CD4-positive, alpha-beta T cell treated with Interleukin-10 for 1 hour (primary cell): ENCODE measurements at regions not wholly inside any gene's neighbourhood (a gene's known extent, or its start where the extent isn't known, plus 50 kb on each side); places are given as distances from the start of the nearest gene placed in this dataset.

Source experiments
- DNase-seq: peaks from one replicate; pipeline ENCODE4 v3.0.0-alpha.2; 2020

DNA sequence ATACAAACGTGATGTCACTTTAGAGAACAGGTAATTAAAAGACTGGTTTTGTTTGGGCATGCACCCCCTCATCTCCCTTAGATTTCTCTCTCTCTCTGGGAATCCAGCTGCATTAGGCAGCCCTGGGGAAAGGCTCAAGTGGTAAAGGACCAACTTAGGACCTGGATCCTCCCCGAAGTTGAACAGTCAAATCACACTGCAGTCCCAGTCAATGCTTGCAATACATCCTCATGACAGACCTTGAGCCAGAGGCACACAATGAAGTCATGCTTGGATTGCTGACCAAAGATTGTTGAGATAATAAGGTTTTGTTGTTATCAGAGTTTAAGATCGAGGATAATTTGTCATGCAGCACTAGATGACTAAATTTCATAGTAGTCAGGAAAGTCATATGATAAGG is 1285.8 kb upstream of the NCAM2 start:
- DNase-seq: no peak

GRCh38 chr21:19713313-19713712 is 1284.9 kb upstream of the NCAM2 start:
- no peak for DNase-seq

GRCh38 chr21:19724081-19724480 is 1274.1 kb upstream of the NCAM2 start:
- no peak for DNase-seq

GRCh38 chr21:19731251-19731650 is 1267.0 kb upstream of the NCAM2 start:
- no peak for DNase-seq

- DNase-seq: no peak
These were observed 1238.4 kb upstream of the NCAM2 start for GRCh38 chr21:19759836-19760235.

DNA sequence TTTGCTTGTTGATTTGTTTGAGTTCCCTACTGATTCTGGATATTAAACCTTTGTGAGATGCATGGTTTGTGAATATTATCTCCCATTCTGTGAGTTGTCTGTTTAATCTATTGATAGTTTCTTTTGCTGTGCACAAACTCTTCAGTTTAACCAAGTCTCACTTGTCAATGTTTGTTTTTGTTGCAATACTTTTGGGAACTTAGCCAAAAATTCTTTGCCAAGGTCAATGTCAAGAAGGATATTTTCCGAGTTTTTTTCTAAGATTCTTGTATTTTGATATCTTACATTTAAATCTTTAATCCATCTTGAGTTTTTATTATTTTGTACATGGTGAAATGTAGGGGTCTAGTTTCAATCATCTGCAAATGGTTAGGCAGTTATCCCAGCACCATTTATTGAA is 1230.7 kb upstream of the NCAM2 start:
- DNase-seq: no peak

DNA sequence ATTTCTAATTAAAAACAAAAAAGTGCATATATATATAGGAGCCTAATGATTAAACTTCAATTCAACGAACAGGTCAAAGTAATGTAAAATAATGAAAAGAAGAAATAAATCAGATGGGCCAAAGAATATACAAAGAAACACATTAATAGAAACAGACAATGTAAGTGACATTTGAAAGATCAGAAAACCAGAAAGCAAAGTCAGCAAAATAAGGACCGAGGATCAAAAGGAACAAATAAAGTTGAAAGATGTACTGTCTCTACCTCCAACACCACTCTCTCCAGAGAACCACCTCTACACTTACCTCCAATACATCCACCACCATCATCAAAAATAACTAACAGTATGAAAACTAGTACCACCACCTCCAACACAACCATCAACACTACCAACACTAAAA is 1226.3 kb upstream of the NCAM2 start:
- DNase-seq: no peak

GRCh38 chr21:19776076-19776475 is 1222.1 kb upstream of the NCAM2 start:
- DNase-seq: no peak

DNA sequence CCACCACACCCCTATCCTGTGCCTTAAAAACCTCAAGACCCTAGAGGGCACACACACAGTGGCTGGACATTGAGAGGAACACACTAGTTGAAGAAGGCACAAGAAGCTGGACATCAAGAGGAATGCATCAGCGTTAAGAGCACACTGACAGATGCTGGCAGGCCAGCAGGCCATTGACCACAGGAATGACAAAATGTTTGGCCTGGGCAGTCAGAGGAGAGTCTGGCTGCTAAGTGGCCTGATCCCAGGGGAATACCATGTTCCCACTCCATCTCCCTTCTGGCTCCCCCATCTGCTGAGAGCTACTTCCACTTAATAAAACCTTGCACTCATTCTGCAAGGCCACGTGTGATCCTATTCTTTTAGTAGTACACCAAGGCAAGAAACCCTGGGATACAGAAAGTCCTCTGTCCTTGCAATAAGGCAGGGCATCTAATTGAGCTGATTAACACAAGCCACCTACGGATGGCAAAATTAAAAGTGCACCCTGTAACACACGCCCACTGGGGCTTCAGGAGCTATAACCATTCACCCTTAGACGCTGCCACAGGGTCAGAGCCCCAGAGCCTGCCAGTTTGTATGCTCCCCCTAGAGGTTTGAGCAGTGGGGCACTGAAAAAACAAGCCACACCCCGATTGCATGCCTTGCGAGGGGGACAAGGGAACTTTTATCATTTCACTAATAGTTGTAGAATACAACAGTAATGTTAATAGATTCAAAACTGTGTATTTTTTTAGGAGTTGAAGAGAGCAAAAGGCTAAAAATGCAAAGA is 1216.1 kb upstream of the NCAM2 start:
- no peak for DNase-seq

GRCh38 chr21:19785941-19786340 is 1212.3 kb upstream of the NCAM2 start:
- no peak for DNase-seq

GRCh38 chr21:19792004-19792403 is 1206.2 kb upstream of the NCAM2 start:
- no peak for DNase-seq

GRCh38 chr21:19807201-19807600 is 1191.0 kb upstream of the NCAM2 start:
- no peak for DNase-seq

DNA sequence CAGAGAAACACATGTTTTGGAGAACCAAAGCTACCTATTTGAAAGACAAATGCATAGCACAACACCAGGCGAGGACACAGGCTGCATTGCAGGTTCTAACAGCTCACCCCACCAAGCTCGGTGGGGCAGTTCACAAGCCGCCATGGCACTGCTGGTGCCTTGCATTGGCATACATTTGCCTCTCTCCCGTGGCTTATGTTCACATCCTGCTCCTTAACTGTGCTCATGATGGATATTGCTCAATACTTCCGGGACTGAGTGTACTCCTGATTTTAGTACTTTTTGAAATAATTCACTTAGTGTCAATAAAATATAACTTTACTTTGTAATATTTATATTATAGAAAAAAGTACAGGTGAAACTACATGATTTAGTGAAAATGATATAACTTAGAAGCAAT is 1187.4 kb upstream of the NCAM2 start:
- DNase-seq: no peak

- DNase-seq: no peak
These were observed 1167.8 kb upstream of the NCAM2 start for GRCh38 chr21:19830446-19830845.

GRCh38 chr21:19832551-19832950 is 1165.7 kb upstream of the NCAM2 start:
- no peak for DNase-seq

DNA sequence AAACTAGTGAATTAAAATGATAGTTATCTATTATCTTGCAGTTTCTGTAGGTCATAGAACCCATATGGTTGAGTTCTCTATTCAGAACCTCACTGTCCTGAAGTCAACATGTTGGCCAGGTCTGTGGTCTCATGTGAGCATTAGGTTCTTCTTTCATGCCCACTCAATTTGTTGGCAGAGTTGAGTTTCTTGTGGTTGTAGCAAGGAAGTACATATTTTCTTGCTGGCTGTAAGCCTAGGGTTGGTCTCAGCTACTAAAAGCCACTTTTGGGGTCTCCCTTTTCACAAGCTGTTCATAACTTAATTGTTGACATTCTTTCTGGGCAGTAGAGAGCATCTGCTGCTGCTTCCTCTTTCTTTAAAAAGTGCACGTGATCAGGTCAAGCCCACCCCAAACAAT is 1165.1 kb upstream of the NCAM2 start:
- no peak for DNase-seq

- no peak for DNase-seq
These were observed 1155.6 kb upstream of the NCAM2 start for GRCh38 chr21:19842601-19843000.

- DNase-seq: no peak
These were observed 1153.9 kb upstream of the NCAM2 start for GRCh38 chr21:19844334-19844733.

DNA sequence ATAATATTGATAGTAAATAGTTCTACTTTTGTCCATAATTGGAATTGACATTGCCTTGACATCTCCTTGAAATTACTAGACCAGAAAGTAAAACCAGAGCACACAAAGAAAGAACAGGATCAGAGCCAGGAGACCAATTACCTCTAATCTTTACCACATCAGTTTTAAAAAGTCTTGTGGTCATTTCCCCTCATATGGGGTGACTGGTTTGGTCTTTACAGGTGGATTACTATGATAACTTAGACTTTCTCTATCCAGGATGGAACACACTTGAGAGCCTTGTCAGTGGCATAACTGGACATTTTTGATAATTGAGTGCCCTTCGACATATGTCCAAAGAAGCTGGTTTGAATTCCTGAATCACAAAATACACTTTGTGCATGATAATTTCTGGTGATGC is 1148.1 kb upstream of the NCAM2 start:
- DNase-seq: no peak

DNA sequence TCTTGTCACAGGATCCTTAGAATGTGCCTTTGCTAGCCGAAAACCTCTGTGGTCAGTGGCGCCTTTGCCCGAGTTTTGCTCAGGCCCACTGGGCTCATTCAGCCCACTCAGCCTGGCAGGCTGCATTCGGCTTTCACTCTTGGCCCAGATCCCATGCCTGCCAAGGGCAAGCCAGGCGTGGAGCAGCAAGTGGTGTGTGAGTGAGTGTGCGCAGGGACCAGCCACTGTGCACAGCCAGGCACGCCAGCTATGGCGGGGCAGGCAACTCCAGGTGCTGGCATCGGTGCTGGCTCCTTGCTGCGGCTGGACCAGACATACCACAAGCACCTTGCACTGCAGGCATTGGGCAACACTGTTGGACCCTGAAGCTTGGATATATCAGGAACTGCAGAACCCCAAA is 1145.1 kb upstream of the NCAM2 start:
- no peak for DNase-seq

DNA sequence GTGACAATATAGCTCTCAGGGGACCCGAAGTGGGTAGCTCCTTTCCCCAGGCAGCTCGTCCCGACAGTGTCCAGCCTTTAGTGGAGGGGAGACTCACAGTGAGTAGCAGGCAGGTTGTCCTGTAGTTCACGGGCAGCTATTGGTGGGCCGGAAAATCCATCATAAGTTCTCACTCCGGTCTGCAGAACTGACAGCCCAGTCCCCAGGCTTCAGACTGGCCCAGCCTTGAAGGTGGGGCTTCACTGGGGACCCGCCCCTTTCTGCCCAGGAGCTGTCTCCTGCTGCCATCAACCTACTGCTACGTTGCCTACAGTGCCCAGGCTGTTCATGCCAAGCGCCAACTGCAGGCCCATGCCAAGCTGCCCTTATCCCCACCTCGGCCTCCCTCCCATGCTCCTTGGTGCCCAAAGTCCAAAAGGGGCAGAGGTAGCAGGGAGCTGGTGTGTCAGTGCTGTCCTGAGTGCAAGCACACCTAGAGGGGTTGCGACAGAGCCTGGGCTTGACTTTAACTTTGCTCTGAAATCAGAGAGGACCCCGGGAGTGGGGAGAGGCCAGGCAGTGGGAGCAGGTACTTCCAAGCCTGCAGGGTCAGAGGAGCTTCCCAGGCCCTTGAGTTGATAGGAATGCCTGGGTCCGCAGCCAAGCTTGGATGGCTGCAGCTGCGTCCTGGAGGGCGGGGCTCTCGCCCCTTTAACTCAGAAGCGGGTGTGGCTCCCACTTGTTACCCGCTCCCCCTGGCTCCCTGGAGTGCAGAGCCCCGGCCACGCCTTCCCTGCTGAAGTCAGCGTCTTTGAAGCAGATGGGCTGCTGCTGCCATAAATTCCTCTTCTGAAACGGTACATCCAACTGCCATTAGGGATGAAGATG is 1144.3 kb upstream of the NCAM2 start:
- DNase-seq: no peak

DNA sequence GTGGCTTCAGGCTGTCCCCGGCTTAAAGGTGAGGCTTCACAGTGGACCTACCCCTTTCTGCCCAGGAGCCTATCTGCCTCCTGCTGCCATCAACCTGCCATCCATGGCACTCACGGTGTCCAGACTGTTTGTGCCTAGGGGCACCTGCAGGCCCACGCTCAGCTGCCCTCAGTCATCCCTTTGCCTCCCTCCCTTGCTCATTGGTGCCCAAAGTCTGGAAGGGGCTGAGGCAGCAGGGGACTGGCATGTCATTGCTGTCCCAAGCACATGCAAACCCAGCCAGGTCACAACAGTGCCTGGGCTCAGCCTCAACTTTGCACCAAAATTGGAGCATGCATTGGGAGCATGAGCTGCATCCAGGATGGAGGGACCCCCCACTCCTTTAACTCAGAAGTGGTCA is 1142.7 kb upstream of the NCAM2 start:
- no peak for DNase-seq

DNA sequence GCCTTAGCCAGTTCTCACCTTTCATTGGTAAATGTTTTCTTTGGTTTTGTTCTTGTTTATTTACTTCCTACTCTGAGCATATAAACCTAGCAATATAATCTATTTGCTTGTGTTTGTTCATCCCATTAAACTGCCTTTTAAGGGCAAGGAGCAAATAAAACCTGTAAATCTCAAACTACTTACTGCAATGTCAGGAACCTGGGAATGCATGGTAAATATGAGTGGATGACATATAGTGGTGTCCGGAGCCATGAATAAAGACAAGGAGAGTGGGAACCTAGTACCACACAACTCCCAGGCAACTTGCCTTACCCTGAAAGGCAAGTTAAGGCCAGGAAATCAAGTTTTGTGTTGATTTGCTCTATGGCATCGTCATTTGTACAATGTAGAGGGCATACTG is 1133.7 kb upstream of the NCAM2 start:
- DNase-seq: no peak

DNA sequence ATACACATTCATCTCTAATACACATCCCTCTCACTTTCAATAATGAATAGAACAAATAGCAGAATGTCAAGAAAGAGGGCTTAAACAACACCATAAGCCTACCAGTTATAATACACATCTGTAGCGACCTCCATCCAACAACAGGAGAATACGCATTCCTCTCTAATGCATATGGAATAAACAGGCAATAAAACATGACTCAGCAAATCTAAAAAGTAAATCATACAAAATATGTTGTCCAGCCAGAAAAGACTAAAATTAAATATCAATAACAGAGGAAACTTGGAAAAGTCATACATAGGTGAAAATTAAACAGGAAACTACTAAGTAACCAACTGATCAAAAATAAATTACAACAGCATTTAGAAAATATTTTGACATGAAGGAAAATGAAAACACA is 1127.5 kb upstream of the NCAM2 start:
- no peak for DNase-seq
